HL-60 (cell line): ENCODE measurements at regions not wholly inside any gene's neighbourhood (a gene's known extent, or its start where the extent isn't known, plus 50 kb on each side); places are given as distances from the start of the nearest gene placed in this dataset.

Source experiments
- GABPA ChIP-seq: IDR thresholded peaks from 2 replicates; pipeline ENCODE4 v1.6.1; 2012; ENCODE audit warnings: low read depth
- POLR2AphosphoS5 ChIP-seq: IDR thresholded peaks from 2 replicates; pipeline ENCODE4 v1.6.1; 2012; ENCODE audit warnings: low read depth
- TF ChIP-seq, protein P1 (sequence below): IDR thresholded peaks from one replicate; pipeline ENCODE4 v1.5.1; 2011; ENCODE audit warnings: low read length, control low read depth, inconsistent platforms; ENCODE audit not compliant: insufficient read depth
- TF ChIP-seq, protein P2 (sequence below): IDR thresholded peaks from 2 replicates; pipeline ENCODE4 v1.6.1; 2012; ENCODE audit warnings: low read depth; ENCODE audit not compliant: insufficient replicate concordance

DNA sequence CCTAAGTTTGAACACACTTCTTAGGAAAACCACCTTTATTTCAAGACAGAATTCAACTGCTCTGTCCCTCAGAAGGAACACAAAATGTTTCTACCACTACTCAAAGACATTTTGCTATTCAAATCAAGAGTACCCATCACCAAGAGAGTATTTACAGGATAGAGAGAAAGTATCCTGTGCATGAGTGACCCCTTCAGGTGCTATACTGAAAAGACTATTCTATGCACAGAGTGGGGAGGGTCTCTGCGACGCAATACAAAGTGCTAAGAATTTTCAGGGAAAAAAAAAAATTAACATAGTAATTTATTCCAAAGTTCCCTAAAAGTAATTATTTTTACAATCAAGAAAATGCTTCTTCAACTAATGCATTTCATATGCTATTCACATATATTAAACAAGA is 346.4 kb upstream of the FAM241A start:
- TF ChIP-seq, protein P1, sequence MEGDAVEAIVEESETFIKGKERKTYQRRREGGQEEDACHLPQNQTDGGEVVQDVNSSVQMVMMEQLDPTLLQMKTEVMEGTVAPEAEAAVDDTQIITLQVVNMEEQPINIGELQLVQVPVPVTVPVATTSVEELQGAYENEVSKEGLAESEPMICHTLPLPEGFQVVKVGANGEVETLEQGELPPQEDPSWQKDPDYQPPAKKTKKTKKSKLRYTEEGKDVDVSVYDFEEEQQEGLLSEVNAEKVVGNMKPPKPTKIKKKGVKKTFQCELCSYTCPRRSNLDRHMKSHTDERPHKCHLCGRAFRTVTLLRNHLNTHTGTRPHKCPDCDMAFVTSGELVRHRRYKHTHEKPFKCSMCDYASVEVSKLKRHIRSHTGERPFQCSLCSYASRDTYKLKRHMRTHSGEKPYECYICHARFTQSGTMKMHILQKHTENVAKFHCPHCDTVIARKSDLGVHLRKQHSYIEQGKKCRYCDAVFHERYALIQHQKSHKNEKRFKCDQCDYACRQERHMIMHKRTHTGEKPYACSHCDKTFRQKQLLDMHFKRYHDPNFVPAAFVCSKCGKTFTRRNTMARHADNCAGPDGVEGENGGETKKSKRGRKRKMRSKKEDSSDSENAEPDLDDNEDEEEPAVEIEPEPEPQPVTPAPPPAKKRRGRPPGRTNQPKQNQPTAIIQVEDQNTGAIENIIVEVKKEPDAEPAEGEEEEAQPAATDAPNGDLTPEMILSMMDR, result no peak
- TF ChIP-seq GABPA (no peak), POLR2AphosphoS5 (no peak)
- TF ChIP-seq, protein P2, sequence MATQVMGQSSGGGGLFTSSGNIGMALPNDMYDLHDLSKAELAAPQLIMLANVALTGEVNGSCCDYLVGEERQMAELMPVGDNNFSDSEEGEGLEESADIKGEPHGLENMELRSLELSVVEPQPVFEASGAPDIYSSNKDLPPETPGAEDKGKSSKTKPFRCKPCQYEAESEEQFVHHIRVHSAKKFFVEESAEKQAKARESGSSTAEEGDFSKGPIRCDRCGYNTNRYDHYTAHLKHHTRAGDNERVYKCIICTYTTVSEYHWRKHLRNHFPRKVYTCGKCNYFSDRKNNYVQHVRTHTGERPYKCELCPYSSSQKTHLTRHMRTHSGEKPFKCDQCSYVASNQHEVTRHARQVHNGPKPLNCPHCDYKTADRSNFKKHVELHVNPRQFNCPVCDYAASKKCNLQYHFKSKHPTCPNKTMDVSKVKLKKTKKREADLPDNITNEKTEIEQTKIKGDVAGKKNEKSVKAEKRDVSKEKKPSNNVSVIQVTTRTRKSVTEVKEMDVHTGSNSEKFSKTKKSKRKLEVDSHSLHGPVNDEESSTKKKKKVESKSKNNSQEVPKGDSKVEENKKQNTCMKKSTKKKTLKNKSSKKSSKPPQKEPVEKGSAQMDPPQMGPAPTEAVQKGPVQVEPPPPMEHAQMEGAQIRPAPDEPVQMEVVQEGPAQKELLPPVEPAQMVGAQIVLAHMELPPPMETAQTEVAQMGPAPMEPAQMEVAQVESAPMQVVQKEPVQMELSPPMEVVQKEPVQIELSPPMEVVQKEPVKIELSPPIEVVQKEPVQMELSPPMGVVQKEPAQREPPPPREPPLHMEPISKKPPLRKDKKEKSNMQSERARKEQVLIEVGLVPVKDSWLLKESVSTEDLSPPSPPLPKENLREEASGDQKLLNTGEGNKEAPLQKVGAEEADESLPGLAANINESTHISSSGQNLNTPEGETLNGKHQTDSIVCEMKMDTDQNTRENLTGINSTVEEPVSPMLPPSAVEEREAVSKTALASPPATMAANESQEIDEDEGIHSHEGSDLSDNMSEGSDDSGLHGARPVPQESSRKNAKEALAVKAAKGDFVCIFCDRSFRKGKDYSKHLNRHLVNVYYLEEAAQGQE, result no peak
